ENCODE measurements at regions not wholly inside any gene's neighbourhood (a gene's known extent, or its start where the extent isn't known, plus 50 kb on each side); places are given as distances from the start of the nearest gene placed in this dataset.

GRCh38 chr4:62528874-62529273 lies 1328.7 kb downstream of the ADGRL3 start:
- TF ChIP-seq, protein P1, sequence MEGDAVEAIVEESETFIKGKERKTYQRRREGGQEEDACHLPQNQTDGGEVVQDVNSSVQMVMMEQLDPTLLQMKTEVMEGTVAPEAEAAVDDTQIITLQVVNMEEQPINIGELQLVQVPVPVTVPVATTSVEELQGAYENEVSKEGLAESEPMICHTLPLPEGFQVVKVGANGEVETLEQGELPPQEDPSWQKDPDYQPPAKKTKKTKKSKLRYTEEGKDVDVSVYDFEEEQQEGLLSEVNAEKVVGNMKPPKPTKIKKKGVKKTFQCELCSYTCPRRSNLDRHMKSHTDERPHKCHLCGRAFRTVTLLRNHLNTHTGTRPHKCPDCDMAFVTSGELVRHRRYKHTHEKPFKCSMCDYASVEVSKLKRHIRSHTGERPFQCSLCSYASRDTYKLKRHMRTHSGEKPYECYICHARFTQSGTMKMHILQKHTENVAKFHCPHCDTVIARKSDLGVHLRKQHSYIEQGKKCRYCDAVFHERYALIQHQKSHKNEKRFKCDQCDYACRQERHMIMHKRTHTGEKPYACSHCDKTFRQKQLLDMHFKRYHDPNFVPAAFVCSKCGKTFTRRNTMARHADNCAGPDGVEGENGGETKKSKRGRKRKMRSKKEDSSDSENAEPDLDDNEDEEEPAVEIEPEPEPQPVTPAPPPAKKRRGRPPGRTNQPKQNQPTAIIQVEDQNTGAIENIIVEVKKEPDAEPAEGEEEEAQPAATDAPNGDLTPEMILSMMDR (IDR thresholded peaks at IDR 0.05): no peak
- TF ChIP-seq TCF7L2 (IDR thresholded peaks at IDR 0.05; ENCODE audit: low read depth, low read length) (no peak), POLR2AphosphoS5 (IDR thresholded peaks at IDR 0.05; ENCODE audit: low read depth, low read length) (no peak), REST (IDR thresholded peaks at IDR 0.05; ENCODE audit: insufficient read depth in 1 of 2, low read depth in 2 of 2, low read length in 1 of 2) (no peak), SIN3A (IDR thresholded peaks at IDR 0.05; ENCODE audit: borderline replicate concordance, insufficient read depth, low read depth, low read length) (no peak)

Measured in Panc1 (cell line).